SK-N-MC (cell line): ENCODE measurements at regions not wholly inside any gene's neighbourhood (a gene's known extent, or its start where the extent isn't known, plus 50 kb on each side); places are given as distances from the start of the nearest gene placed in this dataset.

ENCODE experiments used
- DNase-seq: peaks from one replicate; pipeline ENCODE4 v3.0.0-alpha.2; 2011; ENCODE audit warnings: low read depth, low spot score
- H3K27ac ChIP-seq: fragments of 200-600 bp; sonication (generic); 2 replicates; pipeline ENCODE4 v1.5.1; 2016; ENCODE audit warnings: mixed run types
- H3K36me3 ChIP-seq: fragments of 200-600 bp; sonication (generic); 2 replicates; pipeline ENCODE4 v1.6.1; 2017; ENCODE audit warnings: antibody characterized with exemption, low read length, mixed read lengths; ENCODE audit not compliant: insufficient read depth
- H3K4me3 ChIP-seq: fragments of 200-600 bp; sonication (generic); 2 replicates; pipeline ENCODE4 v1.5.1; 2016
- H3K9ac ChIP-seq: fragments of 200-600 bp; sonication (generic); 2 replicates; pipeline ENCODE4 v1.8.0; 2017; ENCODE audit warnings: mixed run types, mixed read lengths; ENCODE audit not compliant: insufficient read length
- H3K9me3 ChIP-seq: fragments of 200-600 bp; sonication (generic); 2 replicates; pipeline ENCODE4 v1.6.1; 2017; ENCODE audit warnings: low read depth, mild to moderate bottlenecking, antibody characterized with exemption, low read length, moderate library complexity, mixed read lengths
- EZH2 ChIP-seq: fragments of 200-600 bp; sonication (generic); IDR thresholded peaks from one replicate; pipeline ENCODE4 v1.6.1; 2017; ENCODE audit warnings: antibody characterized with exemption
- FOXP2 ChIP-seq: optimal IDR thresholded peaks from 2 replicates; pipeline ENCODE3; 2011; ENCODE audit warnings: mild to moderate bottlenecking, moderate library complexity; ENCODE audit not compliant: insufficient read depth; ENCODE audit errors: extremely low read length, control extremely low read depth
- POLR2AphosphoS5 ChIP-seq: IDR thresholded peaks from 2 replicates; pipeline ENCODE4 v1.6.1; 2012; ENCODE audit warnings: mild to moderate bottlenecking, low read depth, low read length, borderline replicate concordance

GRCh38 chr4:33037464-33037863, 2317.3 kb downstream of the PCDH7 start:
- H3K36me3 ChIP-seq = no peaks in the 10 kb centered on the region
- no peak for DNase-seq
- no peak overlapping the region for H3K9ac ChIP-seq
- no peak overlapping the region for H3K27ac ChIP-seq
- TF ChIP-seq EZH2 = no peak
- no peak for TF ChIP-seq FOXP2
- TF ChIP-seq POLR2AphosphoS5 = no peak
- H3K4me3 ChIP-seq = no peak overlapping the region
- H3K9me3 ChIP-seq = no peaks in the 10 kb centered on the region

GRCh38 chr4:33045334-33045733, 2325.2 kb downstream of the PCDH7 start:
- Histone ChIP-seq H3K27ac (no peak overlapping the region), H3K36me3 (no peaks in the 10 kb centered on the region), H3K9ac (no peak overlapping the region), H3K9me3 (no peaks in the 10 kb centered on the region), H3K4me3 (no peak overlapping the region)
- DNase-seq = no peak
- TF ChIP-seq FOXP2 (no peak), EZH2 (no peak), POLR2AphosphoS5 (no peak)

DNA sequence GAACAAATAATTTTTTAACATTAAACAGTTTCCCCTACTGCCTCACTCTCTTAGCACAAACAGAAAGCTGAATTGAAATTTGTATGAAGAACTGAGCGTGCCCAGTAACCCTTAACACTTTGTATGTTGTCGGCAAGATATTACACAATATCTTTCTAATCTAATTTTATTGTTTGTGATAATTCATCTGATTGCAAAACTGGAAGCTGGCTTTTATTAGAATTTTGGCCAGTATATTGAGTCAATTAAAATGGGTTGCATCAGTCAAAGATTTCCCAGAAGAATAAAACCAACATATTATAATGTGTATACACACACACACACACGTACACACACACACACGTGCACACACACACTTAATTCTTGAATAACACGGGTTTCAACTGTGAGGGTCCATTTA, 2332.1 kb downstream of the PCDH7 start:
- Histone ChIP-seq H3K36me3 (no peaks in the 10 kb centered on the region), H3K4me3 (no peak overlapping the region), H3K27ac (no peak overlapping the region), H3K9ac (no peak overlapping the region), H3K9me3 (no peaks in the 10 kb centered on the region)
- TF ChIP-seq POLR2AphosphoS5 = no peak
- TF ChIP-seq EZH2 = no peak
- no peak for TF ChIP-seq FOXP2
- no peak for DNase-seq

- Histone ChIP-seq H3K9me3 (no peaks in the 10 kb centered on the region), H3K27ac (no peak overlapping the region), H3K9ac (no peak overlapping the region)
Observed at GRCh38 chr4:33054161-33054560, 2334.0 kb downstream of the PCDH7 start.

DNA sequence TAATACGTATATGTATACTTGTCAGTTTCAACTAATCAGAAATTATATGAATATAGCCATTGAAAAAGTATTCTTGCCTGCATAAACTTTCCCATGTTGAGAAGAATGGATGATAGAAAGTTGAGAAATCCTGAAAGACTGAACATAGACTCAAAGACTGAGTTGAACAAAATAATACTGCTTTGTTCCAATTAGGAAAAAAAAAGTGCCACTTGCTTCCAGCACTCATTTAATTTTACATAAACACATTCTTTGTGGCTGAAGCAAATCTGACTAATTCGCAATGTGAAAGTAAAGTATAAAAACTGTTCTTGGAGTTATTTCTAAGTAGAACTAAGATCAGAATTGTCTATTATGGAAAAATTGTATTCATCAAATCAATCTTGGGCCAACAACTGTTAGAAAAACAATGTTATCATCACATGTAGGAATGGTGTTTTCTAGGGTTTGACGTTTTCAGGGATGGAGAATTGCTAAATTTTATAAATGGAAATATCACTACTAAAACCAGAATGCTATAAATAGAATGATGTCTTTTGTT, 2334.6 kb downstream of the PCDH7 start:
- no peaks in the 10 kb centered on the region for H3K9me3 ChIP-seq
- no peak for DNase-seq
- no peak overlapping the region for H3K9ac ChIP-seq
- TF ChIP-seq POLR2AphosphoS5 (no peak), FOXP2 (no peak), EZH2 (no peak)
- H3K36me3 ChIP-seq = no peaks in the 10 kb centered on the region
- no peak overlapping the region for H3K4me3 ChIP-seq
- H3K27ac ChIP-seq = no peak overlapping the region

More at GRCh38 chr4:33054161-33054560, 2334.0 kb downstream of the PCDH7 start:
- Histone ChIP-seq H3K36me3 (no peaks in the 10 kb centered on the region), H3K4me3 (no peak overlapping the region)
- no peak for DNase-seq
- TF ChIP-seq EZH2 = no peak
- TF ChIP-seq FOXP2 = no peak
- TF ChIP-seq POLR2AphosphoS5 = no peak

GRCh38 chr4:33057736-33058135, 2337.6 kb downstream of the PCDH7 start:
- no peak overlapping the region for H3K27ac ChIP-seq
- no peaks in the 10 kb centered on the region for H3K9me3 ChIP-seq
- H3K4me3 ChIP-seq = no peak overlapping the region
- no peak overlapping the region for H3K9ac ChIP-seq
- TF ChIP-seq FOXP2 (no peak), EZH2 (no peak), POLR2AphosphoS5 (no peak)
- DNase-seq = no peak
- no peaks in the 10 kb centered on the region for H3K36me3 ChIP-seq

DNA sequence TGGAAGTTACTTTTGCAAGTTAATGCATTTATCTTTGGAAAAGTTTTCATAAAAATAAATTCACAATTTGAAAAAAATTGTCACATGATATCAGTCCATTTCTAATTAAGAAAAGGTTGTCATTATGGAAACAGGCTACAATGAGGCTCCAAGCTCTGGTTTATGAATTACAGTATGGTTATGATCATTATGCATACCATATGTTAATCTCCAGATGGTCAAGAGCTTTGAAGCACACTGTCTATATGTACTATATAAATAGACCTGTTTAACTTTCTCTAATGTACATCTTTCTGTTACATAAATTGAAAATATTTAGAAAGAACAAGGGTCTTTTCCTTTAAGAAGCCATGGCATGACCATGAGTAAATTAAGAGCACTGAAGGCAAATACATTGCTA, 2338.8 kb downstream of the PCDH7 start:
- no peaks in the 10 kb centered on the region for H3K36me3 ChIP-seq
- TF ChIP-seq FOXP2 = no peak
- TF ChIP-seq POLR2AphosphoS5 = no peak
- TF ChIP-seq EZH2 = no peak
- no peak overlapping the region for H3K27ac ChIP-seq
- no peak overlapping the region for H3K9ac ChIP-seq
- no peak for DNase-seq
- H3K9me3 ChIP-seq = no peaks in the 10 kb centered on the region
- no peak overlapping the region for H3K4me3 ChIP-seq

DNA sequence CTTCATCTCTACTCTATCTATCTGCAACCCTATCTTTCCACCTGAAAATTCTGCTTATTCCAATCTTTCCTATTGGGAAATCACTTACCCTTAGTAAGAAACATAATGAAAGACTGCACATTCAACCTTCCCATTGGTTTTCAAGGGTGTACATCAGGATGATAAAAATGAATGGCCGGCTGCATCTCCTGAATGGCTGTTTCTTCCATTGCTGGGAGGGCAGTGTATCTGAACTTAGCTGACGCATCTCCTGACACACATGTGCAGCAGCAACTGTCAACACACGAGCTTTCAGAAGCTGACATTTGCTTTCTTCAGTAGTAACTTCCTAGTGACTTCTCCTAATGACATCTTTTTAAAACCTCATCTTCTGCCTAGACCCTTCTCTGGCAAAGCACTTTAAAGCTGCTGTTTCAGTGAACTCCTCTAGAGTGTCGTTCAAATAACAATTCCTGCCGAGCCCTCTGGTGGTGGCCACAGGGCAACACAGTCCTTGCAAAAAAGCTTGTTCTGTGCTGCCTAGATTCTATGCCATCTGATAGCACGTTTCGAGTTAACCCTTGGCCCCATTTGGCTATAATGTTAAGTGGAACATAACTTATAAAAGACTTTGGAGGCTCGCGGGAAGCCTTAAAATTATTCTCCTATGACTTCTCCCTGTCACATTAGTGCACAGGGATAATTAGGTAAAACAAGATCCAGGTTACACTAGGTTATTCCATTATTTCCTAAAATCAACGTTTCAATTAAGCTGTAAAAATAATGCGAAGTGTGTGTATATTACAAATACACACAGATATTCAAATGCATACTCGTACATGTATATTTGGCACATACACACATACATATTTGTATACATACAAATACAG, 2340.7 kb downstream of the PCDH7 start:
- H3K9ac ChIP-seq = no peak overlapping the region
- H3K27ac ChIP-seq = no peak overlapping the region
- DNase-seq = no peak
- TF ChIP-seq EZH2 (no peak), POLR2AphosphoS5 (no peak), FOXP2 (no peak)
- H3K36me3 ChIP-seq = no peaks in the 10 kb centered on the region
- H3K9me3 ChIP-seq = no peaks in the 10 kb centered on the region
- no peak overlapping the region for H3K4me3 ChIP-seq

GRCh38 chr4:33061727-33062126, 2341.6 kb downstream of the PCDH7 start:
- TF ChIP-seq EZH2 (no peak), POLR2AphosphoS5 (no peak), FOXP2 (no peak)
- no peak for DNase-seq
- Histone ChIP-seq H3K36me3 (no peaks in the 10 kb centered on the region), H3K4me3 (no peak overlapping the region), H3K9ac (no peak overlapping the region), H3K27ac (no peak overlapping the region), H3K9me3 (no peaks in the 10 kb centered on the region)
